ENCODE measurements at regions not wholly inside any gene's neighbourhood (a gene's known extent, or its start where the extent isn't known, plus 50 kb on each side); places are given as distances from the start of the nearest gene placed in this dataset.

DNA sequence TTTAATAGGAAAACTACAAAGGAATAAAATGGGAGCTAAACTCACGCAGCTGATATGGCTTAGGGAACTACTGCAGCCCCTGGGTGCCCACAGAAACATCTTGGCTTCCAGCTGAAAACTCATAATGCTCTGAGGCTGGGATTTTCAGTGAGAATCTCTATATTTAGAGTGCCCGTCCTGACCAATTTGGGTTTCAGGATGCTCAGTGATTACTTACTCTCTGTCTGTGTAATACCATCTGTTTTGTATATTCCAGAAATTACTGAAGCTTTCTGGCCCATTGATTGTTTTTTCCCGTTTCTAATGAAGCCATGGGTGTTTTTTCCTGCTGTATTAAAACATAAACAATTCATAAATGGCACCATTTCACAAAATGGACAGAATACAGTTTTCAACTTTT lies 50.6 kb upstream of the ZNF385D start:
- no peak for DNase-seq (ENCODE audit: low spot score)

DNA sequence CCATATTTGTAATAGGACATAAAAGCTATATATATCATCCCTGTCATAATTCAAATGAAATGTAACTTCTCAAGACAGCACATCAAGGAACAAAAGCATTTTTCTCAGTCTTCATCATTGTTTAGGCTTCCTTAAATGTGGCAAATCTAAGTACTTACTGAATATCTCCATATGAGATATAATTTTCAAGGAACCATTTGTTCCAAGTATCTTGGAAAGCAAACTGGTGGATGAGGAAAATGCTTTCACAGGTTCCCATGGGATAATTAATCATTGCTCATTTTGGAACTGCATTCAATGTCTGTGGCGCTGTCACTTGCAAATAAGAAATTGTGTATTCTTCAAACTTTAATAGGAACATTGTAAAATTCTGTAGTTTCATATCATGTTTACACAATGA lies 52.6 kb upstream of the ZNF385D start:
- no peak for DNase-seq (ENCODE audit: low spot score)

DNA sequence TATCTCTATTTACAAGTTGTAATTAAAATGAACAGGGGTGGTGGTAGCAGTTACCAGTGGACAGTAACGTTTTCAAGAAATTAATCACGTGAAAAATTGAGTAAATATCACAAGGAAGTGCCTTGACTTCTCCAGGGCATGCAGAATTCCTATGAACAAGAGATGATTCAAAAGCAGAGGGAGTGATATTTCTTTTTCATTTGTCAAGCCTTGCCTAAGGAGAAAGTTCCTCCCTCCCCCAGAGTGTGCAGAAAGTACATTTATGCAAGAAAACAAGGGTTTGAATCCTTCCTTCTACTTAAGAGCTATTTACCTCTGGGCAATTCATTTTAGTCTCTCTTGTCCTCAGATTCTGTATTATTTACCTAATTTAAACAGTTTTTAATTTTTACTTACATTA lies 53.3 kb upstream of the ZNF385D start:
- DNase-seq (ENCODE audit: low spot score), result no peak

DNA sequence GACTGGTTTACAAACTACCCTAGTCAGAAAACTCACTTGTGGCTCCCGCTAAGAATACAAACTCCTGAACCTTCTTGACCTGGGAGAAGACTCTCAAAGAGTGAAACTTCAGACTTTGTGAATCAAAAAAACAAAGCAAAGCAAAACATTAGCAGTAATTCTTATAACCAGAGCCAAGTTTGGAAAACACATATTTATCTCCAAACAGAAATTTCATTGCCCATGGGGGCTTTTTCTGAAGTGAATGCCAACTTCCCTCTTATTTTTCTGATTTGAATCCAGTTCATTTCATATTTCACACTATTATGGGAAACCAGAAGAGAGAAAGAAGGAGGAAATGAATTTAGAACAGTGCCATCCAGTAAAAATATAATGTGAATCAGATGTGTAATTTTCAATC lies 55.7 kb upstream of the ZNF385D start:
- DNase-seq (ENCODE audit: low spot score), result no peak

DNA sequence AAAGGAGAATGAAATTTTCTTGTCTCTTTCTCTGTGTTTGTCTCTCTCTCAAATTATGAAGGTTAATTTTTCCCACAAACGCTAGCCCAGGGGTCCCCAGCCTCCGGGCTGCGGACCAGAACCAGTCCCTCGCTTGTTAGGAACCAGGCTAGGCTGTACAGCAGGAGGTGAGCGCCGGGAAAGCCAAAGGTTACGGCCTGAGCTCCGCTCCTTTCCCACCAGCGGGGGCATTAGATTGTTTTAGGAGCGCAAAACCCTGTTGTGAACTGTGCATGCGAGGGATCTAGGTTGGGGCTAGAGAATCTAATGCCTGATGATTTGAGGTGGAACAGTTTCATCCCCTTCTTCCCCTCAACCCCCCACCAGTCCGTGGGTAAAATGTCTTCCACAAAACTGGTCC lies 74.7 kb upstream of the ZNF385D start:
- no peak for DNase-seq (ENCODE audit: low spot score)

DNA sequence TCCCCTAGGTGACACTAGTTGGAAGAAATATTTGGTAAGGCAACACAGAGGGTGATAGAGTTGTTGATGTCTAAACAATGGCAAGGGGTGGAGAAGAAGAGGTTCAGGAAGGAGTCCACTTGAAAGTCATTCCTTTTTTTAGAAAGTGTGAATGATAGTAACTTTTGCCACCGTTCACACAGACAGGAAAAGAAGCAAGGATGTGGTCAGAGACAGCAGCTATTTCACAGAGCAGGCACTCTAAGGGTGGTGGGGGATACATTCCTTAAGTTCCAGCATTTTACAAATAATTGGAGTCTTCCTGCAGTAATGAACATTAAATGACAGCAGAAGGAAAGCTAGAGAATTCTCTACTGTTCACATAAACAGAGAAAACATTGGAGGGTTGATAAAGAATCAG lies 75.4 kb upstream of the ZNF385D start:
- DNase-seq (ENCODE audit: low spot score), result no peak

DNA sequence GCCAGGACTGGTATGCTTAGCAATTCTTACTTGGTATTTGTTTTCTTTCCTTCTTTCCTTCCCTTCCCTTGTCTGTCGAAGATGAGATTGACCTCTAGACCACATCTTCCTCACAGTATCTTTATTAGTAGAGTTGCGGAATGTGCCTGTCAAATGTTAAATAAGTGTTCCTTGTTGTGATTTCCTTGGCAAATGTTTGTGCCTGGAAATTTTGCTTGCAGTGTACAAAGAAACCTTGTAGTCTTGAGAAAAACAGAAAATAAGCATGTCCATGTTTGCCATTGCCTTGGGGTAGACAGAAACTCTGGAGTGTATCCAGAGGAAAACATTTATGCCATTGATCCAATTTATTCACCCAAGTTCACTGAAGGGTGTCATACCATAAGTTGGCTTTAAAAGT lies 79.5 kb upstream of the ZNF385D start:
- DNase-seq (ENCODE audit: low spot score), result no peak

DNA sequence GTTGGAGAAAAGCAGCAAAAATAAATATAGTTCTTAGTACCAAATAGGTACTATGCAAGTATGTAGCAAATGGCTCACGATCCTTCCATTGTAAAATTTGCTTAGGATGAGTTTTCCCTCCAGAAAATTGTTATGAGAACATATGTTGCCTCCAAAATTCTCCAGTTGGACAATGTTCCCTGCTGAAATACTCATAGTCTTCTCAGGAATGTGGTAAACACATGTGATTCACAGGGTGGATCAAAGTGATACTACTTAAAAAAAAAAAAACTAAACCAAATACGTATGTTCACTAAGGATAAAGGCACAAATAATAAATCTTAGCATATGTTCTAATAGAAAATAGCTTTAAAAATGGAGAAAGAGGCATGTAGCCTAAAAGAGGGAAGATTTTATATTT lies 84.3 kb upstream of the ZNF385D start:
- no peak for DNase-seq (ENCODE audit: low spot score)

DNA sequence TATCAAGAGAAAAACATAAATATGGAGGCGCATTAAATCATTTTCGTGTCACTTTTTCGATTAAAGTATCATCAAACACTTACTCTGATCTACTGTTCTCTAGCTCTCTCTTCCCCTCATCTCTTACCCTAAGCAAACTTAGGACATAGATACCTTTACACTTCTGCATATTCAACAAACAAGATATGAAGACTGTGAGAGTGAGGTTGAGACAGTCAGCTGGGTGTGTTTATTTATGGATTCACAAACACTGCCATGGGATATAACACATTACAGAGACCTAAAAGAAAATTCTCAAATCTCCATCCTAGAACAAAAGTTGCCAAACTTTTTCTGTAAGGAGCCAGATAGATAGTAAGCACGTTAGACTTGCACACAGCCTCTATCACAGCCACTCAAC lies 85.2 kb upstream of the ZNF385D start:
- no peak for DNase-seq (ENCODE audit: low spot score)

DNA sequence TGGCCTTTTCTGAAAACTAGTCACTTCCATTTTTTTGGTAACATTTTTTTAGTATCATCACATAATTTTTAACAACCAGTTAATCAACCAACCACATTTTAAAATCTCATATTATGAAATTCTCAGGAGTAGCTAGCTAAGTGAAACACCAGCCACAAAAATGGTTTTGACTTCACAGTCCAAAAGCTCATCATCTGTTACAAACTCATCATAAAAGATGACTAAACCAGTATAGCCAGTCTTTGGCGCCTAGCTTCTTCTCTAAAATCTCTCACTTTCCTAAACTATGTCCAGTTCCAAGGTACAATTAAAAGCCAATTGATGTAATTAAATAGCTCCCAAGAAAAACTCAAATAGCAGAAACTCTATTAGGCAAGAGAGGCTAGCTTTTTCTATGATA lies 88.2 kb upstream of the ZNF385D start:
- DNase-seq (ENCODE audit: low spot score), result no peak

DNA sequence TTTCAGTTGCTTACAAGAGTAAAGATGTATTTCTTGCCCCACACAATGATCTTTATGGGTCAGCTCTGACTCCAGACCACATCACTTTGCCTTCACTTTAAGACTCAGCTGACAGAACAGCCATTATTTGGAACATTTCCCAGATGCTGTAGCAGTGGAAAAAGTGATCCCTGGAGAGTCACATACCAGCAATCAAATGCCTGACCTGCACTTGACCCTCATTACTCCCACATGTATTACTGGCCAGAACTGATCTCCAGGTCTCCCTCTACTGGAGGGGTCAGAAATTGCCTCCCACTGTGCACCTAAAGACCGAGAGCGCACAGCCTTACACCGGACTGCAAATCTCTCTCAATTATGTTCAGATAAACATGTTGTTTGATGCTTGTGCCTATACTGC lies 88.6 kb upstream of the ZNF385D start:
- no peak for DNase-seq (ENCODE audit: low spot score)

DNA sequence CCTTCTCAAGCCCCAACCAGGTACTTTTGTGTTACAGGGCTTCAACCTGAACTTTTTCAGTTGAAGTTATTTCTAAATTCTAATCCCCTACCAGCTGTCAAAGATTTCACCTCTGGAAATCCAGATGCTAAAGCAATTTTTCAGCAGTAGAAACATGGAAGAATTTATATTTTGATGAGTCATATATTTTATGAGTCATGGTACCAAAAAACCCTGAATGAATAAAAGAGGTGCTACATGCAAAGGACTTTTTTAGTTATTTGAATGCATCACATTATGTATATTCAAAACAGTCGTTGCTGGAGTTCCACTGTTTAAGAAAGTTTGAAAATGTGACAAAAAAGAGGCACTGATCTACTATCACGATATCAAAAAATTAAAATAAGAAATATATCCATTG lies 96.0 kb upstream of the ZNF385D start:
- no peak for DNase-seq (ENCODE audit: low spot score)

DNA sequence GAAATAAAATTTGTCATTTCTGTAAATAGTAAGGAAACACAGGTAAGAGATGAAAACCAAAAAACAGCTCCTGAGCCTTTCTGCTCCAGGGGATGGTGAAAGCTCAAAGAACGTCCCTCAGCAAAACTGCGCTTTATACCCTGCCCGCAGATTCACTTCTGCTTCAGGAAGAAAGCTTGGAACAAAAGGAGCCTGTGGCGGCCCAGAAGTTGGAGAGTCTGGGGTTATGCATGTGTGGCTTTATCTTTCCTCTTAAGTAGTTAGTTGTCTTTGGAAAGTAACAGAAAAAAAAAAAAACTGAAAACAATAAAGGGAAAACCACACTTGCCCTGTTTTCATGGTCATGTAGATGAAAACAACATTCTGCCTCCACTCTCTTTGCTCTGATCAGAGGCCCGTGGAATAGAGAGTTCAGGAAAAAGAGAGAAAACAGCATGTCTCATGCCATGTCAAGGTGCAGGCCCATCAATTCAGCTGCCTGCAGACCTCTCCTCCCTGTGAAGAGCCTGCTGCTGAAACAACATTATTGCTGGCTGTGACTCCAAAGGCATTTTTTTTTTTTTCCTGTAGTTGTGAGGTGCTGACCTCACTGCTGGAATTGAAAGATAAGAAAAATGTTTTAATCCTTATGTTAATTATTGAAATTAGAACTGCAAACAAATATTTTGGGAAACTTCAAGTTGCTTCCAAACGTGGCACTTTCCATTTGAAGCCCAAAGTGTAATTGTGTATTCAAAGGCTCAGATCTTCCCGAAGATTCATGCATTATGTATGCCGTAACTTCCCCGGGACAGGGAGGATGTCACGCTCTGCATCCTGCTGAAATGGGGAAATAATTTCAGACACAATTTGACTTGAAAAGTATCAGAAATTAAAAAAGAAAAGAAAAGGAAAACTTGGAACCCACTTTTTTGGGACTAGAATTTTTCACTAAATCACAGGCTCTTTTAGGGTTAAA lies 108.4 kb upstream of the ZNF385D start:
- no peak for DNase-seq (ENCODE audit: low spot score)

DNA sequence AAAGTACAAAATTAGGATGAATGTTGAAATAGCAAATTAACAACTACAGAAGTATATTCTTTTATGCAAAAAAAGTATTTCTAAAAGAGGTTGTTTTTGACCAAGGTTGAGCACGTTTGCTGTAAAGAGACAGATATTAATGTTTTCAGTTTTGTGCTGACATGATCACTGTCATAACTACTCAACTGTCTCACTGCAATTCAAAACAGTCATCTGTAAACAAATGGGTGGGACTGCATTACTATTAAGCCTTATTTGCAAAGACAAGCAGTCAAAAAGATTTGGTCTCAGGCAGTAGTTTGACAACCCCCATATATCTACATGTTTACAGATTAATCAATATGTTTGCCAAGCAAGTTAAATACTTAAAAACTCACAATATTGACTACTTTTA lies 109.1 kb upstream of the ZNF385D start:
- no peak for DNase-seq (ENCODE audit: low spot score)

DNA sequence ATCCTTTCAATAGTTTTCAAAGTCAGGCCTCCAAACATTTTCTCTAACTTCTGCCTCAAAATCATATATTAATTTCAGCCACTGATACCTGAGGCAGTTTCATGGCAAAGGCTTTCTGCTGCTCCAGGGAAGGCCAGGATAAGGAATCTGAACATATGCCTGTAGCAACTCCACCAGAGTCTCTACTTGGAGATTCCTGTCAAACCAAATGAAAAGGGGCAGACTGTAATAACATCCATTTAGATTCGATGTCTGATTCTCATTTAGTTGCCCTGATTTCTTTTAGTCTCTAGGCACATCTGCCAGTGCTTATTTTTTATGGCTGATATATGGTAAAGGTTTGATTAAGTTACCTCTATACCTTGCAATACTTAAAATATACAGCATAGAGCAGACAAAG lies 109.6 kb upstream of the ZNF385D start:
- DNase-seq (ENCODE audit: low spot score), result no peak

DNA sequence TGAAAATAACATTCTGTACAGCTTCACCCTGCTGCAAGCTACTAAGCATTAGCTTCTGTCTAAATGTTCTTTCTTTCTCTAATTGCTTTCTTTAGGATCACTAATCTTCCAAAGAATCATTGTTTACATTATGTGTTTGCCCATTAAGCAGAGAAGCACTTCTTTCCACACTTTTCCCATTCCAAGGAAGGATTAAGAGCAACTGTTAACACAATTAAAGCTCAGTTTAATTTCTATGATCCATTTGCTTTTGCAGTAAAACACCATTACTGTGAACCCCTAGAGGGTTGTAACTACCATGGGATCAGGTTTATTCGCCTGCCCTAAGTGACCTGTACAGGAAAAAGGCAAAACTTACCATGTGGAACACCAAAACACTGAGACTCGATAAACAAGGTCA lies 125.8 kb upstream of the ZNF385D start:
- no peak for DNase-seq (ENCODE audit: low spot score)

DNA sequence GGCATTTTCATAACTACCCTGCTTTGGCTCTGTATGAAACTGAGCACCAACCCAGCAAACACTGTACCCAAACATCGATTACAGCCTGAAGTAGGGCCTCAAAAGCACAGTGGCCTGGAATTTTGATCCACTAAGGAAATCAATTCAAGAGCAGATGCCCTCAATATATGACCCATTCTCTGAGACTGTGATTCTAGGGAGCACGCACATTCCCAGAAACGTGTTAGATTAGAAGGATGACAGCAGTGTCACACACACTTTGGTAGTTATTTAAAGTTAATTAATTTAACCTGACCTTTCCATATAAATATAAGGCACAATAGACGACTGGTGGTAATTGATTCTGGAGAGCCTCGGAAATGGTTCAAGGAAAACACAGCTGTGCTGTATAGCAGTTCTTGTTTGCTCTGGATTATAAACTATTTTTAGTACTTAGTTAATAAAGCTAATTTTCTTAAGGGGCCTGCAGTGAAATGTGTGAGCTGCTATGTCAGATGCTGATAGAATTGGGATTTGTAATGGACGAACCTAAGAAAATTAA lies 126.3 kb upstream of the ZNF385D start:
- DNase-seq (ENCODE audit: low spot score), result no peak

DNA sequence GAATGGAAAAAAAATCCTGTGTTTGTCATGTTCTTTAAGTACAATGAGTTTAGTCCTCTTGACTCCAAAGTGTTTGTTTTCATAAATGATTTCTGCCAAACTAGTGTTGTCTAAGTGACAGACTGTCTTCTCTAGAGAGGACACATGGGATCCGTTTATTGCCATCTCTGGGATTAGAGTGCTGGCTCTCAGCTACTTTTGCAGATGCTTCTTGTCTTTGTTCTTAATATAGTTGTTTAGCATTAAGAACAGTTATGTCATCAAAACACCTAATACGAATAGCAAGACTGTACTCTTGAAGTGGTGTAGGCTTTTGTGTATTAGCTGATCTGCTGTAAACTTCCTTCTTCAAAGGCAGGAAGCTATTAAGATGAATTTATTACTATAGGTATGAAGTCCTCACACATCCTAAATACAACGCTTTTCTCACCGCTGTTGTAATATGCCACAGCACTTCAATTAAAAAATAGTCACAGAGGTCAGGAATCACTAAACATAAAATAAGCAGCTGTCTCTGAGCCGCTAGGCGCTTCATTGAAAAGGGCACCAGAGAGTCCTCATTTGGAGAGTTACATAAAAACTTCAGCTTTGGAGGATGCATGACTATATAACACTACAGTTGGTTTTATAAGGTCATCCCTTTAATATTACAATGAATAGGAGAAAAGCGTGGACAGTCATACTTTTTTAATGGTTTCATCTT lies 128.3 kb upstream of the ZNF385D start:
- DNase-seq (ENCODE audit: low spot score), result no peak

DNA sequence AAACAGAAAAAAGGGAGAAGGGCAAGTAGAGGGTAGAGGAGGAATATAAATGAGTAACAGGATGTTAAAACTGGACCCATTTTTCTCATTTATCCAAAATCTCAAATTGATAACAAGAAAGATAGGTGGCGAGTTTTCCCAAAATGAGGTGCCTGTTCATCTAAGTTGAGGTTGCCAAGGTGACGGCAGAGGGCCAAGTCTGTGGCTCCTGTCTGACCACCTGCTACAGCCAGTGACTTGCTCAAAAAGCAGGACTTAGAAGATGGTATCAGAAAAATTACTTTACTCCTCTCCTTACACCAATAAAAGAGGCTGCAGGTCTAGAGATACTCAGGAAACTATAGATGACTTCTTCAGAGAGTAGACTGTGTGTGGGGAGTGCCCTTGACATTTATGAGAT lies 137.6 kb upstream of the ZNF385D start:
- DNase-seq (ENCODE audit: low spot score), result no peak

DNA sequence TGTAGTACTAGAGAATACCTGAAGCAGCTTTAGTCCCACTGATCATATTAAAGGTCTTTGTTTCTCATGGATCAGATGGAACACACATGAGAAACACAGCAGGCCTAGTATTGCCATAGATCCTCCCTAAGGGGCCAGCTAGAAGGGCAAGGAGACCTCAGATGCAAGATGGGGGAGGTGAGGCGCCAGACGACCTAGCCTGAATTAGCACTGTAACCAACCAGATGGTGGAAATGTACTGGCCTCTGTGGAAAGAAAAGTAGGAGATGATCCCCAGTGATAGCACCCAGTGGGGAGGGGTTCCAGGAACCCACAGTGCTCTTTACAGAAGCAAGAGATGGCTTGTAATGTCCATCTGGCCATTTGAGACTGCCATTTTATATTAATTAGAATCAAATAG lies 138.2 kb upstream of the ZNF385D start:
- DNase-seq (ENCODE audit: low spot score), result no peak

DNA sequence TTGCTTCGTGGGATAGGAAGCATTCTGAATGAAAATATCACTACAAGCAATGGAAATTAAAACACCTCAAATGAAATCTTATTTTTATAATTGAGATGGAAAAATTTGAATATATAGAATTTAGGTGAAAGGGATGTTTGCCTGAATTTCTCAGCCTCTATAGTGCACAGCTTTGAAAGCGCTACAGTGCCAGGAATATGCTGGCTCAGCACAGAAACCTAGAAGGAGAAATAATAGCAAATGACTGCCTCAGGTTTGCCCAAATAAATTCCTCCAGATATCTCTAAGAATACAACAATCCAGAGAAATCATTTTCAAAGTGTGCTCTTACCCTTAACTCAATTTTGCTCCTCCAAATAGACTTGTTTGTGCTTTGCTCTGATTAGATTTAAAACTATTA lies 141.1 kb upstream of the ZNF385D start:
- DNase-seq (ENCODE audit: low spot score), result no peak

DNA sequence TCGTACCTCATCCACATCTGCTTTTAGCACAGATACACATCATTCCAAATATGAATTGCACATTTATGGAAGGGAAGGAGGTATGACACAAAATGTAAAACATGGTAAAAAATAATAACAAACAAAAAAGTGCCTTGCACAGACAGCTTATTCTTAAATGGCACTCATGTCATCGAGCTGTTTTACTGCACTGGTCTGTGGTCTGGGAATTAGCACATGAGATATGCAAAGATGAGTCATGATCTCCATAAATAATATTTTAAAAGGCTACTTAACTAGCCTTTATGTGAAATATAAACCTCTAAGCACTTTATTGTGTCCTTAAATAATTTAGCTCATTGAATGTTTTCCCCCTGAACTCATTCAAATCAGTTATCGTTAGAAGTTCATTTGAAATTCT lies 142.2 kb upstream of the ZNF385D start:
- no peak for DNase-seq (ENCODE audit: low spot score)

Measured in hepatic stellate cell (primary cell).